HepG2 (cell line): ENCODE measurements at regions not wholly inside any gene's neighbourhood (a gene's known extent, or its start where the extent isn't known, plus 50 kb on each side); places are given as distances from the start of the nearest gene placed in this dataset.

Experiments
- ATAC-seq: fragments of 200-7000 bp; cut with Tn5 transposase; 3 replicates; pipeline ENCODE4 v1.9.1; 2020; ENCODE audit warnings: mild to moderate bottlenecking, moderate library complexity
- BruUV-seq: library from RNA; stranded (reverse); fragments of 400-500 nt; replicated peaks from 2 replicates; lab custom pipeline; 2021; lab: Mats Ljungman, UMichigan
- CTCF ChIA-PET: fragments of 300-600 bp; formaldehyde crosslinking; extraction: SDS; loops from one replicate; lab custom pipeline; 2021; ENCODE audit warnings: low total read pairs, inconsistent platforms, low intra/inter-chr PET ratio; lab: Yijun Ruan, JAX
- POLR2A ChIA-PET: fragments of 350-600 bp; sonication (Branson Sonifier 250); formaldehyde crosslinking; loops from one replicate; lab custom pipeline; 2020; ENCODE audit warnings: antibody characterized with exemption, inconsistent platforms; lab: Yijun Ruan, JAX
- DNase-seq: peaks from one replicate; pipeline ENCODE4 v3.0.0-alpha.2; 2015; ENCODE audit warnings: low spot score
- FAIRE-seq: peaks from 3 replicates; lab custom pipeline; 2011; peaks lifted over from hg19 to GRCh38; lab: Jason Lieb, UNC
- H2AFZ ChIP-seq: one replicate; pipeline ENCODE4 v1.6.1; 2011; ENCODE audit warnings: low read length, inconsistent platforms
- H3K27ac ChIP-seq: fragments of 300-600 bp; 3 replicates; pipeline ENCODE4 v1.8.0; 2011; ENCODE audit warnings: mixed run types, mild to moderate bottlenecking, mixed read lengths, low read length, inconsistent platforms; ENCODE audit not compliant: insufficient read depth; ENCODE audit errors: extremely low read length
- H3K27me3 ChIP-seq, 2 experiments: fragments of 200-600 bp in 1 of 2; 2 replicates in 1 of 2; 3 replicates in 1 of 2; pipeline versions ENCODE4 v1.6.0 to v1.8.0; 2011; ENCODE audit warnings: low read length in 2 of 2, mild to moderate bottlenecking in 2 of 2, moderate library complexity in 2 of 2, inconsistent platforms in 1 of 2; ENCODE audit not compliant: insufficient read depth in 2 of 2, control insufficient read depth in 1 of 2
- H3K36me3 ChIP-seq, 2 experiments: fragments of 200-600 bp in 1 of 2; replicated peaks in 1 of 2; 2 replicates in 1 of 2; 3 replicates in 1 of 2; pipeline versions ENCODE4 v1.5.1 to v1.8.0; 2011; ENCODE audit warnings: low read length in 2 of 2, inconsistent platforms in 1 of 2; ENCODE audit not compliant: insufficient read depth in 2 of 2, control insufficient read depth in 1 of 2
- H3K4me1 ChIP-seq: 2 replicates; pipeline ENCODE4 v1.5.1; 2012; ENCODE audit warnings: low read length, inconsistent platforms; ENCODE audit not compliant: insufficient read depth
- H3K4me2 ChIP-seq: 2 replicates; pipeline ENCODE4 v1.6.0; 2011; ENCODE audit warnings: low read depth, low read length, inconsistent platforms
- H3K4me3 ChIP-seq, 3 experiments: fragments of 200-600 bp in 1 of 3; sonication (generic), shearing (Covaris generic) in 1 of 3; replicated peaks in 1 of 3; 2 replicates each; pipeline ENCODE4 v1.5.1; 2011 to 2016; ENCODE audit warnings: low read length in 3 of 3, inconsistent platforms in 2 of 3, low read depth in 2 of 3, mild to moderate bottlenecking in 2 of 3, control low read depth in 1 of 3, mixed read lengths in 1 of 3; ENCODE audit not compliant: insufficient read depth in 1 of 3
- H3K79me2 ChIP-seq: one replicate; pipeline ENCODE4 v1.6.1; 2011; ENCODE audit warnings: low read length, inconsistent platforms; ENCODE audit not compliant: insufficient read depth
- H3K9ac ChIP-seq: 2 replicates; pipeline ENCODE4 v1.6.0; 2011; ENCODE audit warnings: mild to moderate bottlenecking, low read depth, low read length, inconsistent platforms; ENCODE audit not compliant: insufficient read depth
- H3K9me3 ChIP-seq: 2 replicates; pipeline ENCODE4 v1.5.1; 2012; ENCODE audit warnings: mild to moderate bottlenecking, low read length
- H4K20me1 ChIP-seq: 2 replicates; pipeline ENCODE4 v1.6.0; 2011; ENCODE audit warnings: inconsistent platforms, mild to moderate bottlenecking, low read length, moderate library complexity; ENCODE audit not compliant: insufficient read depth
- CAMTA2 ChIP-seq: sonication (generic); formaldehyde crosslinking; IDR thresholded peaks from 2 replicates; pipeline ENCODE4 v1.4.0; 2020; ENCODE audit warnings: mild to moderate bottlenecking, missing genetic modification reagents, borderline replicate concordance
- FIP1L1 ChIP-seq: fragments of 200-400 bp; formaldehyde crosslinking; IDR thresholded peaks from 2 replicates; pipeline ENCODE4 v1.6.1; 2018; ENCODE audit warnings: low read depth, mild to moderate bottlenecking, low read length, moderate library complexity, borderline replicate concordance; ENCODE audit not compliant: insufficient read depth
- JUN ChIP-seq: sonication (generic); formaldehyde crosslinking; IDR thresholded peaks from 2 replicates; pipeline ENCODE4 v1.4.0; 2020; ENCODE audit warnings: mild to moderate bottlenecking, missing genetic modification reagents
- NBN ChIP-seq: fragments of 450-650 bp; conservative IDR thresholded peaks from 2 replicates; pipeline ENCODE4 v1.6.1; 2017
- NCOR1 ChIP-seq: fragments of 200-600 bp; sonication (generic); IDR thresholded peaks from 2 replicates; pipeline ENCODE4 v1.7.0; 2017; ENCODE audit warnings: antibody characterized with exemption, low read length, borderline replicate concordance
- NR2F2 ChIP-seq: IDR thresholded peaks from 2 replicates; pipeline ENCODE4 v1.6.1; 2012; ENCODE audit warnings: low read depth, inconsistent platforms, borderline replicate concordance
- RXRA ChIP-seq: sonication (generic); formaldehyde crosslinking; IDR thresholded peaks from 2 replicates; pipeline ENCODE4 v1.5.1; 2020; ENCODE audit warnings: missing genetic modification reagents
- SNRNP70 ChIP-seq: fragments of 200-400 bp; formaldehyde crosslinking; IDR thresholded peaks from 2 replicates; pipeline ENCODE4 v1.6.1; 2017; ENCODE audit warnings: mild to moderate bottlenecking, low read depth, low read length, moderate library complexity
- USF2 ChIP-seq, 2 experiments: sonication (generic) in 1 of 2; formaldehyde crosslinking in 1 of 2; IDR thresholded peaks; 2 replicates each; pipeline versions ENCODE4 v1.5.1 to v1.6.1; 2011 to 2020; ENCODE audit warnings: borderline replicate concordance in 1 of 2, low read depth in 1 of 2, low read length in 1 of 2, mild to moderate bottlenecking in 1 of 2, missing genetic modification reagents in 1 of 2, moderate library complexity in 1 of 2
- ZBTB21 ChIP-seq: sonication (generic); formaldehyde crosslinking; IDR thresholded peaks from 2 replicates; pipeline ENCODE4 v1.4.0; 2020; ENCODE audit warnings: missing genetic modification reagents
- ZNF225 ChIP-seq: sonication (generic); formaldehyde crosslinking; IDR thresholded peaks from 2 replicates; pipeline ENCODE4 v1.4.0; 2020; ENCODE audit warnings: mild to moderate bottlenecking, missing genetic modification reagents
- ZNF431 ChIP-seq: sonication (generic); formaldehyde crosslinking; IDR thresholded peaks from 2 replicates; pipeline ENCODE4 v1.9.0; 2022; ENCODE audit warnings: missing genetic modification reagents, low read depth, mild to moderate bottlenecking, borderline replicate concordance
- in situ Hi-C: cut with HindIII; loops from 2 replicates; pipeline ENCODE4 v1.10.0; 2017; ENCODE audit warnings: low pct_unique_long_range_greater_than_20kb; ENCODE audit not compliant: extremely low pct_ligation_motif_present
- intact Hi-C: fragments of 100-400 bp; cut with micrococcal nuclease; formaldehyde crosslinking; loops from one replicate; pipeline ENCODE4 v1.10.0; 2022; ENCODE audit not compliant: unreplicated experiment

DNA sequence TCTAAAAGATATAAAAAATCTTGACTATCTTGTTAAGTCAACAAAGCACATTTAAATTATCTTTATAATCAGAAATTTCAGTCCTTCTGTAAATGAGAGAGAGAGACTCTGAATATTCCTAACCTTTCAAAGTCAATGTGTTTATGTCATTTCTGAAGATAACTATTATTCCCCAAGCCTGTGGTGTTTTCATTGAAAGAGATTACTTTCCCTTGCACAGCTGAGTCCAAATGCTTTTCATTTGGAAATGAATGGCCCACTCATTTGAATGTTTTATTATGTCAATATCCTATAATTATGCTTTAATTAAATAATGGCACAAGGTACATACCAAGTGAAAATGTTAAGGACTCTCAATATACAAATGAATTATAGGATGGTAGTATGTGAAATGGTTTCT, 680.0 kb upstream of the DPPA4 start:
- no peak for TF ChIP-seq RXRA (CRISPR knock-in tag)
- TF ChIP-seq CAMTA2 (CRISPR knock-in tag): no peak
- no peak for TF ChIP-seq ZNF431
- TF ChIP-seq JUN (CRISPR knock-in tag): no peak
- TF ChIP-seq NCOR1: no peak
- no peak for TF ChIP-seq FIP1L1
- no peak for TF ChIP-seq USF2 (IDR thresholded peaks at IDR 0.05; ENCODE audit: low read depth, low read length)
- no peak for TF ChIP-seq USF2 (CRISPR knock-in tag; IDR thresholded peaks at IDR 0.05; ENCODE audit: borderline replicate concordance)
- no peak for TF ChIP-seq ZBTB21 (CRISPR knock-in tag)
- no peak for TF ChIP-seq NR2F2
- TF ChIP-seq ZNF225: no peak
- TF ChIP-seq NBN: no peak
- TF ChIP-seq SNRNP70: no peak
- H3K79me2 ChIP-seq: no peaks in the 10 kb centered on the region
- BruUV-seq: no TSS peak
- no peaks in the 10 kb centered on the region for H4K20me1 ChIP-seq
- no peak overlapping the region for H3K9ac ChIP-seq
- POLR2A ChIA-PET: no interaction called here
- intact Hi-C loops (no loop called here), in situ Hi-C loops (no loop called here)
- H3K9me3 ChIP-seq: no peaks in the 10 kb centered on the region; the same call in 1 of the 2 replicates
- H3K27me3 ChIP-seq: no peaks in the 10 kb centered on the region
- no peak for FAIRE-seq
- no peaks in the 10 kb centered on the region for H3K36me3 ChIP-seq
- no peak for DNase-seq
- H3K4me2 ChIP-seq: no peak overlapping the region
- no peak overlapping the region for H3K4me3 ChIP-seq
- CTCF ChIA-PET: no interaction called here
- H3K27ac ChIP-seq: no peak overlapping the region
- no peak for ATAC-seq
- no peaks in the 10 kb centered on the region for H3K4me1 ChIP-seq
- H2AFZ ChIP-seq: no peak overlapping the region
